CD4-positive, alpha-beta T cell (primary cell): ENCODE measurements at regions not wholly inside any gene's neighbourhood (a gene's known extent, or its start where the extent isn't known, plus 50 kb on each side); places are given as distances from the start of the nearest gene placed in this dataset.

Experiments
- ATAC-seq: fragments of 200-7000 bp; cut with Tn5 transposase; one replicate; pipeline ENCODE4 v1.10.0; 2022; ENCODE audit warnings: mild to moderate bottlenecking; ENCODE audit not compliant: poor library complexity
- CTCF ChIA-PET: fragments of 350-600 bp; sonication (Branson Sonifier 250); formaldehyde crosslinking; loops from one replicate; lab custom pipeline; 2021; ENCODE audit warnings: antibody characterized with exemption, inconsistent platforms; lab: Charles Lee
- POLR2A ChIA-PET: fragments of 350-600 bp; sonication (Branson Sonifier 250); formaldehyde crosslinking; loops from one replicate; lab custom pipeline; 2021; ENCODE audit warnings: antibody characterized with exemption, inconsistent platforms; lab: Charles Lee
- DNase-seq, 14 experiments: peaks; one replicate each; pipeline ENCODE4 v3.0.0-alpha.2; 2013 to 2020; ENCODE audit warnings: mixed read lengths in 2 of 14
- H3K27ac ChIP-seq, 2 donors: one replicate each; pipeline versions ENCODE4 v1.5.1 to v1.7.0; 2013; ENCODE audit warnings: low read length in 2 of 2, low read depth in 1 of 2, mild to moderate bottlenecking in 1 of 2
- H3K27me3 ChIP-seq, 2 experiments: 1 replicate in 1 of 2; 2 replicates in 1 of 2; pipeline versions ENCODE4 v1.6.1 to v1.7.0; 2013; ENCODE audit warnings: low read length in 2 of 2, control low read depth in 1 of 2, mild to moderate bottlenecking in 1 of 2, moderate library complexity in 1 of 2; ENCODE audit not compliant: insufficient read depth in 2 of 2, control insufficient read depth in 1 of 2
- H3K36me3 ChIP-seq: one replicate; pipeline ENCODE4 v1.6.1; 2013; ENCODE audit warnings: low read length, control low read depth; ENCODE audit not compliant: insufficient read depth
- H3K4me1 ChIP-seq: one replicate; pipeline ENCODE4 v1.6.1; 2013; ENCODE audit warnings: low read length, control low read depth; ENCODE audit not compliant: insufficient read depth
- H3K4me3 ChIP-seq: one replicate; pipeline ENCODE4 v1.5.1; 2013; ENCODE audit warnings: mild to moderate bottlenecking, low read length, moderate library complexity
- H3K9me3 ChIP-seq, 2 experiments: 1 replicate in 1 of 2; 2 replicates in 1 of 2; pipeline versions ENCODE4 v1.6.1 to v1.7.0; 2013; ENCODE audit warnings: low read length in 2 of 2, mild to moderate bottlenecking in 2 of 2, control low read depth in 1 of 2, moderate library complexity in 1 of 2; ENCODE audit not compliant: control insufficient read depth in 1 of 2, insufficient read depth in 1 of 2
- H3K27ac Mint-ChIP-seq: one replicate; pipeline ENCODE4 v1.8.0; 2020; ENCODE audit warnings: mixed read lengths
- H3K27me3 Mint-ChIP-seq: one replicate; pipeline ENCODE4 v1.8.0; 2021; ENCODE audit warnings: mixed read lengths
- H3K36me3 Mint-ChIP-seq: one replicate; pipeline ENCODE4 v1.8.0; 2021; ENCODE audit warnings: low read depth, mixed read lengths
- H3K4me1 Mint-ChIP-seq: one replicate; pipeline ENCODE4 v1.8.0; 2021; ENCODE audit warnings: low read depth, mixed read lengths
- H3K4me3 Mint-ChIP-seq: one replicate; pipeline ENCODE4 v1.8.0; 2020; ENCODE audit warnings: mild to moderate bottlenecking, mixed read lengths
- H3K9me3 Mint-ChIP-seq: one replicate; pipeline ENCODE4 v1.8.0; 2020; ENCODE audit warnings: mixed read lengths
- intact Hi-C, 2 experiments: fragments of 100-400 bp; cut with DNase I in 1 of 2; cut with micrococcal nuclease in 1 of 2; formaldehyde crosslinking; loops; one replicate each; pipeline versions ENCODE4 v1.15.1 to v1.9.0; 2023 to 2025; cut with DNase I, micrococcal nuclease
- TF ChIP-seq, protein P1 (sequence below): fragments of 200-600 bp; IDR thresholded peaks from one replicate; pipeline ENCODE4 v1.8.0; 2022; ENCODE audit warnings: antibody characterized with exemption, mild to moderate bottlenecking

DNA sequence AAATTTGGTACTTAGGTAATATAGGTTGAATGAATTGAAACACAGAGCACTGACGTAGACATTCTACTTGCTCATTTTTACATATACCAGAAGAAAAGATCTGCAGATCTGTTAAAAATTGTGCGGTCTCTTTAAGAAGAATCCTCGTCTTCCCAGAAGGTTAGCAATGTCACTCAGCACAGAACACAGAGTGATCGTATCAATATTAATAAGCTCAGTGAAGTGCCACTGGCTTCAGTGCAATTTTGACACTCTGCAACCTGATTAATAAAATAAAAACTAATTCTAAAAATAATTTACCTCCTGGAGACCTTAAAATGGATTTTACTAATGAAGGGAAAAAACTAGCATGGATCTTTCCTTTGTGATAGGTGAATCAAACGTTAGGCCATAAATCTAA, 356.1 kb upstream of the DMAC1 start:
- Mint-ChIP-seq H3K27me3 (no peaks in the 10 kb centered on the region), H3K36me3 (no peaks in the 10 kb centered on the region), H3K4me3 (no peak overlapping the region), H3K9me3 (peaks cover 4% of the 10 kb centered on the region), H3K27ac (no peak overlapping the region), H3K4me1 (no peaks in the 10 kb centered on the region)
- Histone ChIP-seq H3K4me3 (no peak overlapping the region), H3K27me3 (no peaks in the 10 kb centered on the region), H3K4me1 (no peaks in the 10 kb centered on the region), H3K36me3 (no peaks in the 10 kb centered on the region), H3K9me3 (no peaks in the 10 kb centered on the region), H3K27ac (no peak overlapping the region)
- DNase-seq (no peak), ATAC-seq (no peak)
- intact Hi-C loops, result no loop called here
- CTCF ChIA-PET, result no interaction called here
- TF ChIP-seq, protein P1, sequence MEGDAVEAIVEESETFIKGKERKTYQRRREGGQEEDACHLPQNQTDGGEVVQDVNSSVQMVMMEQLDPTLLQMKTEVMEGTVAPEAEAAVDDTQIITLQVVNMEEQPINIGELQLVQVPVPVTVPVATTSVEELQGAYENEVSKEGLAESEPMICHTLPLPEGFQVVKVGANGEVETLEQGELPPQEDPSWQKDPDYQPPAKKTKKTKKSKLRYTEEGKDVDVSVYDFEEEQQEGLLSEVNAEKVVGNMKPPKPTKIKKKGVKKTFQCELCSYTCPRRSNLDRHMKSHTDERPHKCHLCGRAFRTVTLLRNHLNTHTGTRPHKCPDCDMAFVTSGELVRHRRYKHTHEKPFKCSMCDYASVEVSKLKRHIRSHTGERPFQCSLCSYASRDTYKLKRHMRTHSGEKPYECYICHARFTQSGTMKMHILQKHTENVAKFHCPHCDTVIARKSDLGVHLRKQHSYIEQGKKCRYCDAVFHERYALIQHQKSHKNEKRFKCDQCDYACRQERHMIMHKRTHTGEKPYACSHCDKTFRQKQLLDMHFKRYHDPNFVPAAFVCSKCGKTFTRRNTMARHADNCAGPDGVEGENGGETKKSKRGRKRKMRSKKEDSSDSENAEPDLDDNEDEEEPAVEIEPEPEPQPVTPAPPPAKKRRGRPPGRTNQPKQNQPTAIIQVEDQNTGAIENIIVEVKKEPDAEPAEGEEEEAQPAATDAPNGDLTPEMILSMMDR, result no peak
- POLR2A ChIA-PET, result no interaction called here

DNA sequence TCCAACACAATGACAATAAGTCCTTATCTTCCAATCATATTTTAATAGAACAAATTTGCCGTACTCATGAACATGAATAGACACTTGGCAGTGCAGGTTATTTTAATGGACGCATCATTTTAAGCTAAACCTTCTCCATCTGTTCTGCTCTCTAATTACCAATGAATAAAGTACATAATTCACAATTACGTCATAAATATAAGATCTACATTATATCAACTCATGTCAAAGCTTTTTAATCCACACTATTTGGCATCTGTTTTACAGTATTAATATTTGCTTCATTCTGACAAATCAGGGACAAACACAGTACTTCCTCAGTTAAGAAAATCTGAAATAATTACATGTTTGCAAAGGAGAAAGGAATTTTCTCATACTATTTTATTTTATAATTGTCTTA, 344.1 kb upstream of the DMAC1 start:
- H3K36me3 Mint-ChIP-seq, result no peaks in the 10 kb centered on the region
- H3K27ac ChIP-seq, result no peak overlapping the region
- peaks cover 0 to 4% of the 10 kb centered on the region in 2 experiments for H3K9me3 ChIP-seq
- H3K4me1 ChIP-seq, result no peaks in the 10 kb centered on the region
- DNase-seq (no peak), ATAC-seq (no peak)
- peaks cover under 1% of the 10 kb centered on the region for H3K9me3 Mint-ChIP-seq
- no peaks in the 10 kb centered on the region for H3K36me3 ChIP-seq
- H3K4me3 Mint-ChIP-seq, result no peak overlapping the region
- TF ChIP-seq, protein P1, result no peak
- ChIA-PET CTCF (no interaction called here), POLR2A (no interaction called here)
- intact Hi-C loops, result no loop called here
- H3K4me3 ChIP-seq, result no peak overlapping the region
- H3K4me1 Mint-ChIP-seq, result no peaks in the 10 kb centered on the region
- no peaks in the 10 kb centered on the region for H3K27me3 Mint-ChIP-seq
- H3K27ac Mint-ChIP-seq, result no peak overlapping the region
- H3K27me3 ChIP-seq, result no peaks in the 10 kb centered on the region

DNA sequence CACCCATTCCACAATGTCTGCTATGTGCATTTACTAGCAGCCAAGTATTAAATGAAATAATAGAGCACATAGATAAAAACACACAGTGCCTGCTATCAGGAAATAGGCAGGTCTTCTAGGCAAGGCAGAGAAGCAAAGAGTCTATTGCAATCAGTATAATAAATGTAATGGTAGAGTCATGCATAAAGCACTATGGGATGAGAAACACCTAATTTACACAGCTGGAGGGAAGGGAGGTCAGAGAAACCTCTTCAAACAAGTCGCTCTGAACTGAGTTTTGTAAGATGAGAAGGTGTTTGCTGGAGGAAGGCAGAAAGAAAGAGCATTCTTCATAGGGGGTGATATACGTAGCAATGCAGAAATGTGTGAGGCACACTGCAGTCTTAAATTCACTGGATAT, 341.0 kb upstream of the DMAC1 start:
- Mint-ChIP-seq H3K4me3 (no peak overlapping the region), H3K27ac (no peak overlapping the region), H3K27me3 (no peaks in the 10 kb centered on the region), H3K4me1 (peaks cover 8% of the 10 kb centered on the region), H3K9me3 (no peaks in the 10 kb centered on the region), H3K36me3 (no peaks in the 10 kb centered on the region)
- CTCF ChIA-PET, result no interaction called here
- intact Hi-C loops, result no loop called here
- no peak overlapping the region for H3K4me3 ChIP-seq
- TF ChIP-seq, protein P1, result no peak
- DNase-seq, result no peak
- no peaks in the 10 kb centered on the region for H3K9me3 ChIP-seq
- H3K36me3 ChIP-seq, result no peaks in the 10 kb centered on the region
- H3K27ac ChIP-seq, result no peak overlapping the region
- ATAC-seq, result no peak
- POLR2A ChIA-PET, result no interaction called here
- no peaks in the 10 kb centered on the region for H3K4me1 ChIP-seq
- H3K27me3 ChIP-seq, result no peaks in the 10 kb centered on the region
